HEK293 (cell line): ENCODE measurements at regions not wholly inside any gene's neighbourhood (a gene's known extent, or its start where the extent isn't known, plus 50 kb on each side); places are given as distances from the start of the nearest gene placed in this dataset.

ENCODE experiments used
- CTCF ChIA-PET: fragments of 350-600 bp; formaldehyde crosslinking; extraction: SDS; loops from one replicate; lab custom pipeline; 2021; ENCODE audit warnings: antibody characterized with exemption; lab: Yijun Ruan, JAX
- POLR2A ChIA-PET: fragments of 300-600 bp; formaldehyde crosslinking; extraction: SDS; loops from one replicate; lab custom pipeline; 2020; ENCODE audit warnings: antibody characterized with exemption, inconsistent platforms; lab: Yijun Ruan, JAX
- H3K27ac ChIP-seq: fragments of 200-500 bp; sonication (Bioruptor generic); 2 replicates; pipeline ENCODE4 v1.5.1; 2014; ENCODE audit warnings: low read depth, low read length, control low read depth, inconsistent platforms; ENCODE audit errors: extremely low read depth
- H3K36me3 ChIP-seq, 2 experiments: fragments of 200-500 bp in 1 of 2; sonication (Bioruptor generic) in 1 of 2; 1 replicate in 1 of 2; 2 replicates in 1 of 2; pipeline ENCODE4 v1.5.1; 2014 to 2017; ENCODE audit warnings: inconsistent platforms in 2 of 2, low read length in 2 of 2; ENCODE audit not compliant: control insufficient read depth in 2 of 2, insufficient read depth in 1 of 2
- H3K4me1 ChIP-seq: fragments of 200-500 bp; sonication (Bioruptor generic); 2 replicates; pipeline ENCODE4 v1.5.1; 2014; ENCODE audit warnings: mild to moderate bottlenecking, low read length, inconsistent platforms; ENCODE audit not compliant: control insufficient read depth, insufficient read depth
- H3K4me3 ChIP-seq: 2 replicates; pipeline ENCODE4 v1.5.1; 2011; ENCODE audit warnings: low read depth, mild to moderate bottlenecking, control low read depth, low read length, moderate library complexity
- H3K9me3 ChIP-seq: fragments of 200-500 bp; sonication (Bioruptor generic); 2 replicates; pipeline ENCODE4 v1.5.1; 2014; ENCODE audit warnings: low read depth, low read length, inconsistent platforms; ENCODE audit not compliant: control insufficient read depth, insufficient read depth
- ATF2 ChIP-seq: fragments of 450-650 bp; formaldehyde crosslinking; IDR thresholded peaks from 2 replicates; pipeline ENCODE4 v1.5.1; 2016; ENCODE audit warnings: missing biosample characterization, missing genetic modification characterization, low read depth
- KLF1 ChIP-seq: fragments of 450-650 bp; formaldehyde crosslinking; IDR thresholded peaks from 2 replicates; pipeline ENCODE4 v1.5.1; 2016; ENCODE audit warnings: missing biosample characterization, missing genetic modification characterization
- KLF10 ChIP-seq: fragments of 450-650 bp; IDR thresholded peaks from 2 replicates; pipeline ENCODE4 v1.5.1; 2018; ENCODE audit warnings: missing biosample characterization, mild to moderate bottlenecking, missing genetic modification characterization
- TCF7L2 ChIP-seq: IDR thresholded peaks from 2 replicates; pipeline ENCODE4 v1.6.1; 2011; ENCODE audit warnings: low read depth, mild to moderate bottlenecking, inconsistent platforms, low read length, moderate library complexity, borderline replicate concordance
- TRIM28 ChIP-seq: IDR thresholded peaks from 2 replicates; pipeline ENCODE4 v1.6.1; 2011; ENCODE audit warnings: low read length, control low read depth, borderline replicate concordance
- ZFHX2 ChIP-seq: fragments of 450-650 bp; formaldehyde crosslinking; conservative IDR thresholded peaks from 2 replicates; pipeline ENCODE4 v1.5.1; 2016; ENCODE audit warnings: missing biosample characterization, missing genetic modification characterization
- ZFP37 ChIP-seq: fragments of 450-650 bp; formaldehyde crosslinking; IDR thresholded peaks from 2 replicates; pipeline ENCODE4 v1.5.1; 2016; ENCODE audit warnings: missing biosample characterization, missing genetic modification characterization
- ZFP69B ChIP-seq: fragments of 450-650 bp; formaldehyde crosslinking; IDR thresholded peaks from 2 replicates; pipeline ENCODE4 v1.5.1; 2016; ENCODE audit warnings: missing biosample characterization, missing genetic modification characterization
- ZNF10 ChIP-seq: fragments of 450-650 bp; formaldehyde crosslinking; IDR thresholded peaks from 2 replicates; pipeline ENCODE4 v1.5.1; 2017; ENCODE audit warnings: missing biosample characterization, missing genetic modification characterization
- ZNF112 ChIP-seq: fragments of 450-650 bp; formaldehyde crosslinking; IDR thresholded peaks from 2 replicates; pipeline ENCODE4 v1.5.0; 2017; ENCODE audit warnings: missing biosample characterization, missing genetic modification characterization
- ZNF132 ChIP-seq: fragments of 450-650 bp; formaldehyde crosslinking; IDR thresholded peaks from 2 replicates; pipeline ENCODE4 v1.5.1; 2017; ENCODE audit warnings: missing biosample characterization, missing genetic modification characterization, borderline replicate concordance
- ZNF140 ChIP-seq: fragments of 450-650 bp; formaldehyde crosslinking; IDR thresholded peaks from 2 replicates; pipeline ENCODE4 v1.5.1; 2016; ENCODE audit warnings: missing biosample characterization, missing genetic modification characterization
- ZNF155 ChIP-seq: fragments of 450-650 bp; formaldehyde crosslinking; IDR thresholded peaks from 2 replicates; pipeline ENCODE4 v1.5.1; 2016; ENCODE audit warnings: missing biosample characterization, missing genetic modification characterization
- ZNF16 ChIP-seq: fragments of 450-650 bp; formaldehyde crosslinking; IDR thresholded peaks from 2 replicates; pipeline ENCODE4 v1.5.1; 2016; ENCODE audit warnings: low read depth, missing biosample characterization, missing genetic modification characterization
- ZNF169 ChIP-seq: fragments of 450-650 bp; formaldehyde crosslinking; IDR thresholded peaks from 2 replicates; pipeline ENCODE4 v1.5.1; 2016; ENCODE audit warnings: missing biosample characterization, missing genetic modification characterization
- ZNF175 ChIP-seq: fragments of 450-650 bp; formaldehyde crosslinking; IDR thresholded peaks from 2 replicates; pipeline ENCODE4 v1.5.1; 2016; ENCODE audit warnings: missing biosample characterization, missing genetic modification characterization
- ZNF211 ChIP-seq: fragments of 450-650 bp; formaldehyde crosslinking; IDR thresholded peaks from 2 replicates; pipeline ENCODE4 v1.5.1; 2016; ENCODE audit warnings: low read depth, missing biosample characterization, missing genetic modification characterization
- ZNF214 ChIP-seq: fragments of 450-650 bp; formaldehyde crosslinking; IDR thresholded peaks from 2 replicates; pipeline ENCODE4 v1.5.1; 2017; ENCODE audit warnings: missing biosample characterization, mild to moderate bottlenecking, missing genetic modification characterization, borderline replicate concordance
- ZNF223 ChIP-seq: fragments of 450-650 bp; formaldehyde crosslinking; IDR thresholded peaks from 2 replicates; pipeline ENCODE4 v1.5.1; 2016; ENCODE audit warnings: missing biosample characterization, missing genetic modification characterization
- ZNF362 ChIP-seq: fragments of 450-650 bp; formaldehyde crosslinking; IDR thresholded peaks from 2 replicates; pipeline ENCODE4 v1.5.1; 2016; ENCODE audit warnings: missing biosample characterization, missing genetic modification characterization
- ZNF404 ChIP-seq: fragments of 450-650 bp; formaldehyde crosslinking; IDR thresholded peaks from 2 replicates; pipeline ENCODE4 v1.5.1; 2017; ENCODE audit warnings: missing biosample characterization, missing genetic modification characterization
- ZNF585B ChIP-seq: fragments of 450-650 bp; formaldehyde crosslinking; IDR thresholded peaks from 2 replicates; pipeline ENCODE4 v1.5.1; 2016; ENCODE audit warnings: missing biosample characterization, missing genetic modification characterization
- ZNF621 ChIP-seq: fragments of 450-650 bp; formaldehyde crosslinking; IDR thresholded peaks from 2 replicates; pipeline ENCODE4 v1.5.1; 2017; ENCODE audit warnings: missing biosample characterization, missing genetic modification characterization
- ZNF623 ChIP-seq: fragments of 450-650 bp; formaldehyde crosslinking; IDR thresholded peaks from 2 replicates; pipeline ENCODE4 v1.5.1; 2016; ENCODE audit warnings: missing biosample characterization, missing genetic modification characterization
- ZNF677 ChIP-seq: fragments of 450-650 bp; IDR thresholded peaks from 2 replicates; pipeline ENCODE4 v1.5.0; 2018; ENCODE audit warnings: missing biosample characterization, mild to moderate bottlenecking, missing genetic modification characterization, moderate library complexity
- ZNF747 ChIP-seq: fragments of 450-650 bp; formaldehyde crosslinking; IDR thresholded peaks from 2 replicates; pipeline ENCODE4 v1.5.1; 2016; ENCODE audit warnings: missing biosample characterization, missing genetic modification characterization
- ZNF785 ChIP-seq: fragments of 450-650 bp; formaldehyde crosslinking; IDR thresholded peaks from 2 replicates; pipeline ENCODE4 v1.5.1; 2016; ENCODE audit warnings: missing biosample characterization, missing genetic modification characterization
- TF ChIP-seq, protein P1 (sequence below): IDR thresholded peaks from 2 replicates; pipeline ENCODE4 v1.6.1; 2011; ENCODE audit warnings: mild to moderate bottlenecking, low read depth, low read length, borderline replicate concordance
- TF ChIP-seq, protein P2 (sequence below): fragments of 450-650 bp; formaldehyde crosslinking; IDR thresholded peaks from 2 replicates; pipeline ENCODE4 v1.5.1; 2016; ENCODE audit warnings: missing biosample characterization, missing genetic modification characterization

- H3K4me1 ChIP-seq = no peaks in the 10 kb centered on the region
- CTCF ChIA-PET = no interaction called here
- H3K4me3 ChIP-seq = no peak overlapping the region
- no peaks in the 10 kb centered on the region for H3K9me3 ChIP-seq
- H3K27ac ChIP-seq = no peak overlapping the region
- POLR2A ChIA-PET = no interaction called here
- H3K36me3 ChIP-seq = no peaks in the 10 kb centered on the region
- TF ChIP-seq ZNF785 (no peak), ZNF155 (tag by site-specific recombination) (no peak), ZFHX2 (tag by site-specific recombination) (no peak), ZNF211 (tag by site-specific recombination) (no peak), ZNF747 (tag by site-specific recombination) (no peak), ATF2 (tag by site-specific recombination) (no peak), ZNF214 (tag by site-specific recombination) (no peak), ZNF10 (no peak), ZNF223 (tag by site-specific recombination) (no peak), KLF1 (tag by site-specific recombination) (no peak), KLF10 (no peak), ZNF16 (tag by site-specific recombination) (no peak)
Measured at GRCh38 chr3:106719077-106719476, 658.2 kb upstream of the CCDC54 start.

DNA sequence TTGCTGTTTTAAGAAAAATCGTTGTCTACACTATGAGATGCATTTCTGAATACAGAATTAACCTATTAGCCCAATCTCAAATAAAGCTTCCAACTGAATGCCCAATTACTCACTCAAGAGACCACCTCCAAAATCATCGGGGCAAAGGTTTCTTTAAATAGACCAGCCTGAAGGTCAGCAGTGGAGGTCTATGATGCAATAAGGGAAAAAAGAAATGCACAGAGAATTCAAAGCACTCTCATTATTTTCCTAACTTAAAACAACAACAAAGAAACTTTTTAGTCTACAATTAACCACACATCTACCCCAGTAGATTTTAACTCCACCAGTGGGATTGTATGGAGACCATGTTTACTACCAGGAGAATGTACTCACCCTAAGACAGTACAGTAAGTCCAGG, 657.7 kb upstream of the CCDC54 start:
- Histone ChIP-seq H3K9me3 (no peaks in the 10 kb centered on the region), H3K36me3 (no peaks in the 10 kb centered on the region), H3K4me1 (no peaks in the 10 kb centered on the region), H3K27ac (no peak overlapping the region), H3K4me3 (no peak overlapping the region)
- ChIA-PET POLR2A (no interaction called here), CTCF (no interaction called here)
- no peak for TF ChIP-seq ZNF585B (tag by site-specific recombination)
- no peak for TF ChIP-seq ZNF362 (tag by site-specific recombination)
- TF ChIP-seq ZNF140 = no peak
- no peak for TF ChIP-seq ZNF175 (tag by site-specific recombination)
- no peak for TF ChIP-seq ZFP69B
- TF ChIP-seq ZNF132 (tag by site-specific recombination) = no peak
- TF ChIP-seq, protein P1, sequence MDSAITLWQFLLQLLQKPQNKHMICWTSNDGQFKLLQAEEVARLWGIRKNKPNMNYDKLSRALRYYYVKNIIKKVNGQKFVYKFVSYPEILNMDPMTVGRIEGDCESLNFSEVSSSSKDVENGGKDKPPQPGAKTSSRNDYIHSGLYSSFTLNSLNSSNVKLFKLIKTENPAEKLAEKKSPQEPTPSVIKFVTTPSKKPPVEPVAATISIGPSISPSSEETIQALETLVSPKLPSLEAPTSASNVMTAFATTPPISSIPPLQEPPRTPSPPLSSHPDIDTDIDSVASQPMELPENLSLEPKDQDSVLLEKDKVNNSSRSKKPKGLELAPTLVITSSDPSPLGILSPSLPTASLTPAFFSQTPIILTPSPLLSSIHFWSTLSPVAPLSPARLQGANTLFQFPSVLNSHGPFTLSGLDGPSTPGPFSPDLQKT = no peak
- TF ChIP-seq ZNF112 (tag by site-specific recombination) = no peak
- no peak for TF ChIP-seq ZNF623
- no peak for TF ChIP-seq ZNF10
- no peak for TF ChIP-seq ZNF621 (tag by site-specific recombination)
- TF ChIP-seq, protein P2, sequence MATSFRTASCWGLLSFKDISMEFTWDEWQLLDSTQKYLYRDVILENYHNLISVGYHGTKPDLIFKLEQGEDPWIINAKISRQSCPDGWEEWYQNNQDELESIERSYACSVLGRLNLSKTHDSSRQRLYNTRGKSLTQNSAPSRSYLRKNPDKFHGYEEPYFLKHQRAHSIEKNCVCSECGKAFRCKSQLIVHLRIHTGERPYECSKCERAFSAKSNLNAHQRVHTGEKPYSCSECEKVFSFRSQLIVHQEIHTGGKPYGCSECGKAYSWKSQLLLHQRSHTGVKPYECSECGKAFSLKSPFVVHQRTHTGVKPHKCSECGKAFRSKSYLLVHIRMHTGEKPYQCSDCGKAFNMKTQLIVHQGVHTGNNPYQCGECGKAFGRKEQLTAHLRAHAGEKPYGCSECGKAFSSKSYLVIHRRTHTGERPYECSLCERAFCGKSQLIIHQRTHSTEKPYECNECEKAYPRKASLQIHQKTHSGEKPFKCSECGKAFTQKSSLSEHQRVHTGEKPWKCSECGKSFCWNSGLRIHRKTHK (tag by site-specific recombination) = no peak
- TF ChIP-seq TCF7L2 = no peak
- TF ChIP-seq ZNF677 (tag by site-specific recombination) = no peak
- no peak for TF ChIP-seq ZFP37 (tag by site-specific recombination)
- TF ChIP-seq ZNF404 = no peak
- no peak for TF ChIP-seq ZNF169
- no peak for TF ChIP-seq TRIM28
- TF ChIP-seq, all 188 proteins: peak for 0
